HepG2 (cell line): ENCODE measurements at regions not wholly inside any gene's neighbourhood (a gene's known extent, or its start where the extent isn't known, plus 50 kb on each side); places are given as distances from the start of the nearest gene placed in this dataset.

Experiments
- ATAC-seq: fragments of 200-7000 bp; cut with Tn5 transposase; 3 replicates; pipeline ENCODE4 v1.9.1; 2020; ENCODE audit warnings: mild to moderate bottlenecking, moderate library complexity
- BruUV-seq: library from RNA; stranded (reverse); fragments of 400-500 nt; replicated peaks from 2 replicates; lab custom pipeline; 2021; lab: Mats Ljungman, UMichigan
- CTCF ChIA-PET: fragments of 300-600 bp; formaldehyde crosslinking; extraction: SDS; loops from one replicate; lab custom pipeline; 2021; ENCODE audit warnings: low total read pairs, inconsistent platforms, low intra/inter-chr PET ratio; lab: Yijun Ruan, JAX
- POLR2A ChIA-PET: fragments of 350-600 bp; sonication (Branson Sonifier 250); formaldehyde crosslinking; loops from one replicate; lab custom pipeline; 2020; ENCODE audit warnings: antibody characterized with exemption, inconsistent platforms; lab: Yijun Ruan, JAX
- DNase-seq: peaks from one replicate; pipeline ENCODE4 v3.0.0-alpha.2; 2015; ENCODE audit warnings: low spot score
- FAIRE-seq: peaks from 3 replicates; lab custom pipeline; 2011; peaks lifted over from hg19 to GRCh38; lab: Jason Lieb, UNC
- H2AFZ ChIP-seq: one replicate; pipeline ENCODE4 v1.6.1; 2011; ENCODE audit warnings: low read length, inconsistent platforms
- H3K27ac ChIP-seq: fragments of 300-600 bp; 3 replicates; pipeline ENCODE4 v1.8.0; 2011; ENCODE audit warnings: mixed run types, mild to moderate bottlenecking, mixed read lengths, low read length, inconsistent platforms; ENCODE audit not compliant: insufficient read depth; ENCODE audit errors: extremely low read length
- H3K27me3 ChIP-seq, 2 experiments: fragments of 200-600 bp in 1 of 2; 2 replicates in 1 of 2; 3 replicates in 1 of 2; pipeline versions ENCODE4 v1.6.0 to v1.8.0; 2011; ENCODE audit warnings: low read length in 2 of 2, mild to moderate bottlenecking in 2 of 2, moderate library complexity in 2 of 2, inconsistent platforms in 1 of 2; ENCODE audit not compliant: insufficient read depth in 2 of 2, control insufficient read depth in 1 of 2
- H3K36me3 ChIP-seq, 2 experiments: fragments of 200-600 bp in 1 of 2; replicated peaks in 1 of 2; 2 replicates in 1 of 2; 3 replicates in 1 of 2; pipeline versions ENCODE4 v1.5.1 to v1.8.0; 2011; ENCODE audit warnings: low read length in 2 of 2, inconsistent platforms in 1 of 2; ENCODE audit not compliant: insufficient read depth in 2 of 2, control insufficient read depth in 1 of 2
- H3K4me1 ChIP-seq: 2 replicates; pipeline ENCODE4 v1.5.1; 2012; ENCODE audit warnings: low read length, inconsistent platforms; ENCODE audit not compliant: insufficient read depth
- H3K4me2 ChIP-seq: 2 replicates; pipeline ENCODE4 v1.6.0; 2011; ENCODE audit warnings: low read depth, low read length, inconsistent platforms
- H3K4me3 ChIP-seq, 3 experiments: fragments of 200-600 bp in 1 of 3; sonication (generic), shearing (Covaris generic) in 1 of 3; replicated peaks in 1 of 3; 2 replicates each; pipeline ENCODE4 v1.5.1; 2011 to 2016; ENCODE audit warnings: low read length in 3 of 3, inconsistent platforms in 2 of 3, low read depth in 2 of 3, mild to moderate bottlenecking in 2 of 3, control low read depth in 1 of 3, mixed read lengths in 1 of 3; ENCODE audit not compliant: insufficient read depth in 1 of 3
- H3K79me2 ChIP-seq: one replicate; pipeline ENCODE4 v1.6.1; 2011; ENCODE audit warnings: low read length, inconsistent platforms; ENCODE audit not compliant: insufficient read depth
- H3K9ac ChIP-seq: 2 replicates; pipeline ENCODE4 v1.6.0; 2011; ENCODE audit warnings: mild to moderate bottlenecking, low read depth, low read length, inconsistent platforms; ENCODE audit not compliant: insufficient read depth
- H3K9me3 ChIP-seq: 2 replicates; pipeline ENCODE4 v1.5.1; 2012; ENCODE audit warnings: mild to moderate bottlenecking, low read length
- H4K20me1 ChIP-seq: 2 replicates; pipeline ENCODE4 v1.6.0; 2011; ENCODE audit warnings: inconsistent platforms, mild to moderate bottlenecking, low read length, moderate library complexity; ENCODE audit not compliant: insufficient read depth
- DNMT3B ChIP-seq: conservative IDR thresholded peaks from 2 replicates; pipeline ENCODE4 v1.6.1; 2016; ENCODE audit warnings: missing biosample characterization, control low read depth
- FOSL1 ChIP-seq: sonication (generic); formaldehyde crosslinking; IDR thresholded peaks from 2 replicates; pipeline ENCODE4 v1.9.0; 2021; ENCODE audit warnings: missing genetic modification reagents, borderline replicate concordance
- GFI1 ChIP-seq: sonication (generic); formaldehyde crosslinking; IDR thresholded peaks from 2 replicates; pipeline ENCODE4 v1.5.0; 2020; ENCODE audit warnings: missing genetic modification reagents, mild to moderate bottlenecking, borderline replicate concordance
- HDAC6 ChIP-seq: fragments of 200-600 bp; sonication (generic); IDR thresholded peaks from 2 replicates; pipeline ENCODE4 v1.7.0; 2017; ENCODE audit warnings: mild to moderate bottlenecking, antibody characterized with exemption, low read length, low read depth
- MAFG ChIP-seq: sonication (generic); formaldehyde crosslinking; IDR thresholded peaks from 2 replicates; pipeline ENCODE4 v1.5.1; 2020; ENCODE audit warnings: mild to moderate bottlenecking, missing genetic modification reagents
- MBNL3 ChIP-seq: fragments of 250-450 bp; sonication (Bioruptor Pico); conservative IDR thresholded peaks from 2 replicates; pipeline ENCODE4 v1.8.0; 2022; ENCODE audit warnings: mild to moderate bottlenecking, inconsistent platforms
- MXD4 ChIP-seq: IDR thresholded peaks from 2 replicates; pipeline ENCODE4 v1.6.1; 2016; ENCODE audit warnings: mild to moderate bottlenecking, missing biosample characterization, missing genetic modification reagents
- MYNN ChIP-seq: sonication (generic); formaldehyde crosslinking; IDR thresholded peaks from 2 replicates; pipeline ENCODE4 v1.4.0; 2020; ENCODE audit warnings: mild to moderate bottlenecking, low read depth, missing genetic modification reagents
- NONO ChIP-seq, 2 experiments: fragments of 450-650 bp in 1 of 2; sonication (generic) in 1 of 2; formaldehyde crosslinking in 1 of 2; IDR thresholded peaks in 1 of 2; conservative IDR thresholded peaks in 1 of 2; 2 replicates each; pipeline versions ENCODE4 v1.6.1 to v1.8.0; 2017 to 2022; ENCODE audit warnings: mild to moderate bottlenecking in 1 of 2, missing genetic modification reagents in 1 of 2, moderate library complexity in 1 of 2
- NR2F1 ChIP-seq, 2 experiments: fragments of 450-650 bp in 1 of 2; formaldehyde crosslinking in 1 of 2; IDR thresholded peaks; 2 replicates each; pipeline versions ENCODE4 v1.5.0 to v1.6.1; 2016 to 2020; ENCODE audit warnings: mild to moderate bottlenecking in 1 of 2, missing compliant biosample characterization in 1 of 2, missing genetic modification reagents in 1 of 2, moderate library complexity in 1 of 2
- PAWR ChIP-seq: sonication (generic); formaldehyde crosslinking; IDR thresholded peaks from 2 replicates; pipeline ENCODE4 v1.4.0; 2020; ENCODE audit warnings: missing genetic modification reagents, mild to moderate bottlenecking, borderline replicate concordance
- RAD21 ChIP-seq: fragments of 450-650 bp; formaldehyde crosslinking; IDR thresholded peaks from 2 replicates; pipeline ENCODE4 v1.5.0; 2020; ENCODE audit warnings: mild to moderate bottlenecking
- SMAD9 ChIP-seq: sonication (generic); formaldehyde crosslinking; IDR thresholded peaks from 2 replicates; pipeline ENCODE4 v1.5.1; 2020; ENCODE audit warnings: mild to moderate bottlenecking, missing genetic modification reagents
- SPEN ChIP-seq: sonication (generic); formaldehyde crosslinking; IDR thresholded peaks from 2 replicates; pipeline ENCODE4 v1.5.1; 2020; ENCODE audit warnings: low read depth, mild to moderate bottlenecking, missing genetic modification reagents
- TBP ChIP-seq: sonication (generic); formaldehyde crosslinking; IDR thresholded peaks from 2 replicates; pipeline ENCODE4 v1.5.0; 2020; ENCODE audit warnings: missing genetic modification reagents
- TEAD2 ChIP-seq: sonication (generic); formaldehyde crosslinking; IDR thresholded peaks from 2 replicates; pipeline ENCODE4 v1.9.0; 2021; ENCODE audit warnings: missing genetic modification reagents
- ZFP41 ChIP-seq: sonication (generic); formaldehyde crosslinking; IDR thresholded peaks from 2 replicates; pipeline ENCODE4 v1.4.0; 2020; ENCODE audit warnings: mild to moderate bottlenecking, missing genetic modification reagents, borderline replicate concordance
- ZFY ChIP-seq: sonication (generic); formaldehyde crosslinking; IDR thresholded peaks from 2 replicates; pipeline ENCODE4 v1.4.0; 2020; ENCODE audit warnings: missing genetic modification reagents
- ZNF24 ChIP-seq: fragments of 450-650 bp; IDR thresholded peaks from 2 replicates; pipeline ENCODE4 v1.6.1; 2017; ENCODE audit warnings: antibody characterized with exemption, mild to moderate bottlenecking
- ZNF790 ChIP-seq: sonication (generic); formaldehyde crosslinking; IDR thresholded peaks from 2 replicates; pipeline ENCODE4 v1.8.0; 2022; ENCODE audit warnings: missing genetic modification reagents, mild to moderate bottlenecking, borderline replicate concordance
- ZSCAN21 ChIP-seq: sonication (generic); formaldehyde crosslinking; IDR thresholded peaks from 2 replicates; pipeline ENCODE4 v1.8.0; 2022; ENCODE audit warnings: mild to moderate bottlenecking, missing genetic modification reagents, moderate library complexity, borderline replicate concordance
- WGBS: methylation state at CpG from one replicate; pipeline ENCODE4 v1.1.6; 2017; ENCODE audit warnings: low lambda C conversion rate; 5-methylcytosine and 5-hydroxymethylcytosine counted together
- in situ Hi-C: cut with HindIII; loops from 2 replicates; pipeline ENCODE4 v1.10.0; 2017; ENCODE audit warnings: low pct_unique_long_range_greater_than_20kb; ENCODE audit not compliant: extremely low pct_ligation_motif_present
- intact Hi-C: fragments of 100-400 bp; cut with micrococcal nuclease; formaldehyde crosslinking; loops from one replicate; pipeline ENCODE4 v1.10.0; 2022; ENCODE audit not compliant: unreplicated experiment
- TF ChIP-seq, protein P1 (sequence below): sonication (generic); formaldehyde crosslinking; IDR thresholded peaks from 2 replicates; pipeline ENCODE4 v1.4.0; 2020; ENCODE audit warnings: mild to moderate bottlenecking, missing genetic modification reagents
- TF ChIP-seq, protein P2 (sequence below): sonication (generic); formaldehyde crosslinking; IDR thresholded peaks from 2 replicates; pipeline ENCODE4 v1.5.1; 2020; ENCODE audit warnings: missing genetic modification reagents, mild to moderate bottlenecking, borderline replicate concordance
- TF ChIP-seq, protein P3 (sequence below): IDR thresholded peaks from 2 replicates; pipeline ENCODE4 v1.6.1; 2016; ENCODE audit warnings: missing genetic modification reagents, missing compliant biosample characterization
- TF ChIP-seq, protein P4 (sequence below): sonication (generic); formaldehyde crosslinking; IDR thresholded peaks from 2 replicates; pipeline ENCODE4 v1.8.1; 2023; ENCODE audit warnings: mild to moderate bottlenecking, missing genetic modification reagents
- TF ChIP-seq, protein P5 (sequence below): sonication (generic); formaldehyde crosslinking; IDR thresholded peaks from 2 replicates; pipeline ENCODE4 v1.5.0; 2020; ENCODE audit warnings: missing genetic modification reagents

DNA sequence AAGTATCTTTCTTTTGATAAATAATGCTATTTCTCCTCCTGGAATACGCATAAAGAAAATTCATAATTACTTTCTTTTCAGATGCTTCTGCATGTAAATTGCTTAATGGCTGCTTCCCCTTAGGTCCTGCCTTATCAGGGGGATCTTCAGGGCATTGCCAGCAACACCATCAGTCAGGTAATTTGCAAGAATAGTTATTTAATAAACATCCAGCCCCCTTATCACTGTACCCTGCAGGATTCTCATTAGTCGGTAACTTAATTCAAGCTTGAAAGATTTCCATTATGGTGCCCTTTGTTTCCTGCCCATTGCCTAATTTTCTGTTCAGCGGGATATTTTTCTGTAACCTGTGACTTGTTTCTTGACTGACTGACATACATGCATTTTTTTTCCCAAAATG, 414.5 kb downstream of the MFSD1 start:
- CTCF ChIA-PET = no interaction called here
- WGBS = 32% methylated on average over 3 of the region's 3 CpGs
- no TSS peak for BruUV-seq

DNA sequence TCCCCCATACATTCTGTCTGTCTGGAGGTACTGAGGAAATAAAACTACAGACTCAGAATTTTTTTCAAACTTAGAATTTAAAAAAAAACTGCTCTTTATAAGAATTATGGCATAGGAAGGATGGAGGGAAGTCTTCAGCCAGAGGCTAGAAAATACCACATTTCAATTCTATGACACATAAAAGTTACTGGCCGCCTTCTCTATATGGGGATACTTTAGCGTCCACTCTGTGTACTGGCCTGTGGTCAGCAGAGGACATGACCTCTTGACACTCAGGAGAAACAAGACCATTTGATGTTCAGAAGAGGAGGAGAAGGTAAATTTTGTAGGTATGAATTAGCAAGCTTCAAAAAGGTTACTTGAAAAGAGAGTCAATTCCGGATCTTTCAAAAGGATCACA, 417.4 kb downstream of the MFSD1 start:
- Histone ChIP-seq H3K4me1 (no peaks in the 10 kb centered on the region), H3K27me3 (no peaks in the 10 kb centered on the region), H4K20me1 (no peaks in the 10 kb centered on the region), H3K36me3 (no peaks in the 10 kb centered on the region), H3K4me3 (no peak overlapping the region), H3K9me3 (no peaks in the 10 kb centered on the region), H3K9ac (no peak overlapping the region), H2AFZ (no peak overlapping the region), H3K79me2 (no peaks in the 10 kb centered on the region), H3K27ac (no peak overlapping the region), H3K4me2 (no peak overlapping the region)
- in situ Hi-C loops (no loop called here), intact Hi-C loops (no loop called here)
- FAIRE-seq = no peak
- ChIA-PET CTCF (no interaction called here), POLR2A (no interaction called here)
- 2% methylated on average over 3 of the region's 3 CpGs for WGBS
- BruUV-seq = no TSS peak
- ATAC-seq = no peak
- no peak for DNase-seq
- TF ChIP-seq ZNF790 (CRISPR knock-in tag) (no peak), NR2F1 (CRISPR knock-in tag; IDR thresholded peaks at IDR 0.05) (no peak), ZNF24 (no peak), GFI1 (CRISPR knock-in tag) (no peak), PAWR (CRISPR knock-in tag) (no peak)
- TF ChIP-seq, protein P1, sequence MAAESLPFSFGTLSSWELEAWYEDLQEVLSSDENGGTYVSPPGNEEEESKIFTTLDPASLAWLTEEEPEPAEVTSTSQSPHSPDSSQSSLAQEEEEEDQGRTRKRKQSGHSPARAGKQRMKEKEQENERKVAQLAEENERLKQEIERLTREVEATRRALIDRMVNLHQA = no peak
- TF ChIP-seq, protein P2, sequence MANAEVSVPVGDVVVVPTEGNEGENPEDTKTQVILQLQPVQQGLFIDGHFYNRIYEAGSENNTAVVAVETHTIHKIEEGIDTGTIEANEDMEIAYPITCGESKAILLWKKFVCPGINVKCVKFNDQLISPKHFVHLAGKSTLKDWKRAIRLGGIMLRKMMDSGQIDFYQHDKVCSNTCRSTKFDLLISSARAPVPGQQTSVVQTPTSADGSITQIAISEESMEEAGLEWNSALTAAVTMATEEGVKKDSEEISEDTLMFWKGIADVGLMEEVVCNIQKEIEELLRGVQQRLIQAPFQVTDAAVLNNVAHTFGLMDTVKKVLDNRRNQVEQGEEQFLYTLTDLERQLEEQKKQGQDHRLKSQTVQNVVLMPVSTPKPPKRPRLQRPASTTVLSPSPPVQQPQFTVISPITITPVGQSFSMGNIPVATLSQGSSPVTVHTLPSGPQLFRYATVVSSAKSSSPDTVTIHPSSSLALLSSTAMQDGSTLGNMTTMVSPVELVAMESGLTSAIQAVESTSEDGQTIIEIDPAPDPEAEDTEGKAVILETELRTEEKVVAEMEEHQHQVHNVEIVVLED (CRISPR knock-in tag) = no peak
- TF ChIP-seq, protein P3, sequence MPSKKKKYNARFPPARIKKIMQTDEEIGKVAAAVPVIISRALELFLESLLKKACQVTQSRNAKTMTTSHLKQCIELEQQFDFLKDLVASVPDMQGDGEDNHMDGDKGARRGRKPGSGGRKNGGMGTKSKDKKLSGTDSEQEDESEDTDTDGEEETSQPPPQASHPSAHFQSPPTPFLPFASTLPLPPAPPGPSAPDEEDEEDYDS (CRISPR knock-in tag) = no peak
- TF ChIP-seq, protein P4, sequence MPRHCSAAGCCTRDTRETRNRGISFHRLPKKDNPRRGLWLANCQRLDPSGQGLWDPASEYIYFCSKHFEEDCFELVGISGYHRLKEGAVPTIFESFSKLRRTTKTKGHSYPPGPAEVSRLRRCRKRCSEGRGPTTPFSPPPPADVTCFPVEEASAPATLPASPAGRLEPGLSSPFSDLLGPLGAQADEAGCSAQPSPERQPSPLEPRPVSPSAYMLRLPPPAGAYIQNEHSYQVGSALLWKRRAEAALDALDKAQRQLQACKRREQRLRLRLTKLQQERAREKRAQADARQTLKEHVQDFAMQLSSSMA = no peak

More for the DNA sequence above, 414.5 kb downstream of the MFSD1 start:
- POLR2A ChIA-PET = no interaction called here
- H4K20me1 ChIP-seq = no peaks in the 10 kb centered on the region
- in situ Hi-C loops = no loop called here
- H3K27me3 ChIP-seq = no peaks in the 10 kb centered on the region
- no peaks in the 10 kb centered on the region for H3K4me1 ChIP-seq
- H2AFZ ChIP-seq = no peak overlapping the region
- intact Hi-C loops = no loop called here
- no peak overlapping the region for H3K4me3 ChIP-seq
- H3K27ac ChIP-seq = no peak overlapping the region
- FAIRE-seq = no peak
- no peak for ATAC-seq
- TF ChIP-seq MBNL3 (CRISPR knock-in tag) = no peak
- TF ChIP-seq ZFY (CRISPR knock-in tag) = no peak
- TF ChIP-seq ZSCAN21 (CRISPR knock-in tag) = no peak
- TF ChIP-seq, protein P5, sequence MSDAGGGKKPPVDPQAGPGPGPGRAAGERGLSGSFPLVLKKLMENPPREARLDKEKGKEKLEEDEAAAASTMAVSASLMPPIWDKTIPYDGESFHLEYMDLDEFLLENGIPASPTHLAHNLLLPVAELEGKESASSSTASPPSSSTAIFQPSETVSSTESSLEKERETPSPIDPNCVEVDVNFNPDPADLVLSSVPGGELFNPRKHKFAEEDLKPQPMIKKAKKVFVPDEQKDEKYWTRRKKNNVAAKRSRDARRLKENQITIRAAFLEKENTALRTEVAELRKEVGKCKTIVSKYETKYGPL (CRISPR knock-in tag) = no peak
- TF ChIP-seq MYNN (CRISPR knock-in tag) = no peak
- TF ChIP-seq HDAC6 = no peak
- no peak for TF ChIP-seq ZFP41 (CRISPR knock-in tag)
- TF ChIP-seq DNMT3B (CRISPR knock-in tag) = no peak
- TF ChIP-seq NONO (IDR thresholded peaks at IDR 0.05) = no peak
- TF ChIP-seq NONO (CRISPR knock-in tag; conservative IDR thresholded peaks at IDR 0.05) = no peak
- TF ChIP-seq MAFG (CRISPR knock-in tag) = no peak
- no peak for TF ChIP-seq SMAD9
- no peak for TF ChIP-seq SPEN (CRISPR knock-in tag)
- no peak for TF ChIP-seq FOSL1 (CRISPR knock-in tag)
- TF ChIP-seq TEAD2 (CRISPR knock-in tag) = no peak
- no peak for TF ChIP-seq RAD21 (CRISPR knock-in tag)
- TF ChIP-seq MXD4 (CRISPR knock-in tag) = no peak
- TF ChIP-seq TBP (CRISPR knock-in tag) = no peak
- DNase-seq = no peak
- H3K79me2 ChIP-seq = no peaks in the 10 kb centered on the region
- H3K4me2 ChIP-seq = no peak overlapping the region
- H3K9me3 ChIP-seq = no peaks in the 10 kb centered on the region
- no peak overlapping the region for H3K9ac ChIP-seq
- H3K36me3 ChIP-seq = no peaks in the 10 kb centered on the region
